ENCODE measurements at regions not wholly inside any gene's neighbourhood (a gene's known extent, or its start where the extent isn't known, plus 50 kb on each side); places are given as distances from the start of the nearest gene placed in this dataset.

DNA sequence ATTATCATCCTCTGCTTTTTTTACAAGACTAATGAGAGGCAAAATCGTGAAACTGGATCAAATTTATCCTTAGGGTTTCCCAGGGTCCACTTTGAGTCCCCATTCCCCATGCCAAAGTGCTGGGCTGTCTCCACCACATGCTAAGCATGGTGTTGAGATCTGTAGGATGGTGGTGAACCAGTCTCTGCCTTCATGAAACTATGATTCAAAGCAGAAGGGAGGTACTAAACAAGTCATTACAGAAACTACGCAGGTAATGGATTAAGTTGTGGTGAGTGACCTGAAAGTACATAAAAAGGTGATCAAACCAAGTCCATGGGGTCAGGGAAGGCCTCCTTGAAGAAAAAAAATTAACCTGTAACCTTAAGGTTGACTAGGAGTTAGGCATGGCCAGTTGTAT, 265.2 kb downstream of the ATG4C start:
- no peak for FAIRE-seq

DNA sequence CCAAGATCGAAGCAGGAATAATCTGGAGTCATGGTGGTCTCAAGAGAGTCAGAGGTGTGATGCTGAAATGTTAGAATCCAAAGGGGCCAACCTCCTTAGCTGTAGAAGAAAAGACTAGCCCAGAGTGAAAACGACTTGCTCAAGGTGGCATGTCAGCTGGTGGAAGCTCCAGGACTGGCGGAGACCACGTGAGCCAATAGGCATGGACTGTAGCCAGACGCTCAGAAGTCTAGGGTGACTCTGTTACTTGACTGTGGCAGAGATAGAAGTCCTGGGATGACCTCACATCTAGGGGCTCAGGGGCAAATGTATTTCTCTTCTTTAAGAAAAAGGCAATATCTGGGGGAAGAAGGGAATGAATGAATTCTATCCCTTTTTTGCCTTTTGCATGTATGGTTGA, 267.4 kb downstream of the ATG4C start:
- FAIRE-seq, result no peak

DNA sequence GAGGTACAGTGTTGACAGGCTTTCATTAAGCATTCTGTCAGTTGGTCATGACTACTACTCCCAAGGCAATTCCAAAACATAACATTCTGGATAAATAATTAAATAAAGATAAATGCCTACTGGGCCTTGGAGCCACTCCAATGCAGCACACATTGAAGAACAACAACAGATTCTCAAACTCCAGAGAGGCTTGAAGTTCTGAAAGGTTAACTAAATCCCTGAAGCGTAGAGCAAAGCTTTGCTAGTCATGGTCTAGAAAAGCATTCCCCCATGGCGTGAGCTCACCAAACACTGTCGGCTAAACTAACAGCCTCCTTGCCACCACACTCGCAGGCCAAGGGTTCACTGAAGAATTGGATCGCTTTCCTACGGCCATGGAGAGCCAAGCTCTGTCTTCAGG, 268.0 kb downstream of the ATG4C start:
- no peak for FAIRE-seq

DNA sequence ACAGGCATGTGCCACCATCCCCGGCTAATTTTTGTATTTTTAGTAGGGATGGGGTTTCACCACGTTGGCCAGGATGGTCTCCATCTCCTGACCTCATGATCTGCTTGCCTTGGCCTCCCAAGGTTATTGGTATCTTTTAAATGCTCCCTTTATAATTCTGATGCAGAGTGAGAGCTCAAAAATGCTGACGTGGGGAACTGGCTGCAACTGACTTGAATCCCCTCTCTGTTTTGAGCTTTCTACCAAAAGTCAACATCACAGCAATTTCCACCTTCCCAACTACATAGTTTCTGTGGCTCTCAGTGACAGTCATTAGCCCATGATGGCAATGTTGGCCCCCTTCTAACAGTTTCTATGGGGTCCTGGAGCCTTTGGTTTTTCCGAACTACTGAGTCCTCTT, 268.2 kb upstream of the FOXD3 start:
- FAIRE-seq, result no peak

DNA sequence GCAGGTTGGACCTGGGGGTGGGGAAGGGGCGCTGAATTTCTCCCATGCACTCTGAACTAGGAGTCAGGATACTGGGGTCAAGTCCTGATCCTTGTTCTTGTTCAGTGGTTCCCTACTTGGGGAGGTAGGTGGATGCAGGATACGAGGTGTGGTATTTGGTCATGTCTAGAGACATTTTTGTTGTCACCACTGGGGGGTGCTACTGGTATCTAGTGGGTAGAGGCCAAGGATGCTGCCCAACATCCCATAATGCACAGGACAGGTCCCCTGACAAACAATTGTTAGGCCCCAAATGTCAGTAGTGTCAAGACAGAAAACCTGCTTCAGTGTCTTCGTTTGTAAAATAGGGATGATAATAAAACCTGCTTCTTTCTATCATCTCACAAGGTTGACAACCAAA, 259.0 kb upstream of the FOXD3 start:
- FAIRE-seq, result no peak

DNA sequence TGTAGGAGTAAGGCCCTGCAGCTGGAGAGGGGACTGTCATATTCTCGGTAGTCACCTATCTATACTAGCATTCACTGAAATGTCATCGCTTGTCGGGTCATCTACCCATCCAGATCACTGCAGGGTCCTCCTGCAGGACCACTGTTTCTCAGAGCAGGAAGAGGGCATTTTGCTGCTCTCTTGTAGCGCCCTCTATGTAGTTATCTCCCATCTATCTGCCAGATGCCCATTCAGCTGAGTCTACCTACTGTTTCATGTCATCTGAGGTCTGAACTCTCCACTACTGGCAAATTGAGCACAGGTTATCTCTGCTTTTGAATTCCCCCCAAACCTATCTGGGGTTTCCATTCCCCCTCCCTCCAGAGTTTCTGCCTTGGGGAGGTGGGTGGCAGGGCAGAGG, 258.2 kb upstream of the FOXD3 start:
- FAIRE-seq, result no peak

DNA sequence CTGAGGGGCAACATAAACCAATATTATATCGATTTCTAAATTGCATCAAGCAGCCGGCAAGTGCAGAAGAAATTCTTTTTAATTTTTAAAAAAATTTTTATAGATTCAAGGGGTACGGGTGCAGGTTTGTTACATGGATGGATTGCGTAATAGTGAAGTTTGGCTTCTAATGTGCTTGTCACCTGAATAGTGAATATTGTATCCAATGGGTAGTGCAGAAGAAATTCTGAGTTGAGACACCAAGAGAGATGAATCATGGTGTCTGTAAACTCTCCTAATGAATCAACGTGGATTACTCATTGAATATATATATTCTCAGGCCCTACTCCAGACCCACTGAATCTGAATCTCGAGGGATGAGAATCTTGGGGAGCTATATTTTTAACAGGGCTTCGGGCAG, 253.7 kb upstream of the FOXD3 start:
- FAIRE-seq, result no peak

DNA sequence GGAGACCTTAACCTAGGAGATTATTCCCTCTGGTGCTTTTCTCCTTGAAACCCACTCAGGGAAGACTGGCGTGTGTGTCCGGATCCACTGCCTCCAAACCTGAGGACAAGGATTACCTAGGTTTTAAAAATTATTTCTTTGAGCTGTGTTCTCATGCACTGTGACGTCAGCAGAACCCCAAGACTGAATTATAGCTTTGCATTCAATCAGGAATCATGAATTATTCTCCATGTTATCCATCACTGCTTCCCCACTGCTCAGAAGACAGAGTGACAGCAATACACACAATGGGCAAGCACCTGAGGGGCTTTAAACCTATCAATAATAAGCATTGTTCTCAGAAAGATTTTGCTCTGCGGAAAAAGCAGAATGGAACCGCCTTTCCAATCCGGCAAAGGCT, 253.2 kb upstream of the FOXD3 start:
- no peak for FAIRE-seq

DNA sequence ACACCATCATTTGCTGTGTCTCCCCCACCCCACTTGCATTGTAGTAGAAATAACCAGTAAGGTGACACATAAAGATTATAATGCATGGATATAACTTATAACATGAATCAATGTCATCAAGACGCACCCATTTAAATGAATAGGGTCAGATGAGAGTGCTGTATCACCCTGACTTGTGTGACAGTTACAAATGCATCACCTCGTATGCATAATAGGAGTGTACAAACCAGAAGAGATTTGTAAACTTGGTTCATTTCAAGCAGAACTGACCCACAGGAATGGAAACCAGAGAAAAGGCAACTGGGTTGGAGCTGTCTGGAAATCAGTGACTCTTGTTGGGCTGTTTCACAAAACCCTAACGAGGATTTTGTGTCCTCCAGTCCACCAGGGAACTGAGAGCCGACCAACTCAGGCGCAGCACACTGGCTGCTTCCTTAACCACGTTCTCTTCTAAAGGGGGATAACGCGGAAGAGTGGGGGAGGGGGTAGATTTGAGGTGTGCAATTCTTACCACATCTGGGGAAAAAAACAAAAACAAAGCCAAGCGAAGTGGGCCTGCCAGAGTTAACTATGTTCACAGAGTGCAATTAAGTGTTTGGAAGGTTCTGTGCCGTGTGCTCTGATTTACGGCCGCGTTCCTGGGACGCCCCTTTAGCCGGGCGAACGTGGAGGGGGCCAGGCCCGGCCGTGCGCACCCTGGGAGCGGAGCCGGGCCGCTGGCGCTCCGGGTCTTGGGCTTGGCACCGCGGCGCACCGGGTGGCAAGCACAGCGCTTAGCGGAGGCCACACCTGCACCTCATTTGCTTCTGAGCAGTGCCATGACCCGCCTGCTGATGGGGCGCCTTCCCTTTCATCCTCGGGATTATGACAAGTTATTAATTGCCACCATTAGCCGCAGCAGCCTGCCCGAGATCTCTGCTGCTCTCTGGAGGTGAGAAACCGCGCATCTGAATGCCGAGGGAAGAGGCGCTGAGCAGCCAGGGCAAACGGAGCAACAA, 248.8 kb upstream of the FOXD3 start:
- no peak for FAIRE-seq

DNA sequence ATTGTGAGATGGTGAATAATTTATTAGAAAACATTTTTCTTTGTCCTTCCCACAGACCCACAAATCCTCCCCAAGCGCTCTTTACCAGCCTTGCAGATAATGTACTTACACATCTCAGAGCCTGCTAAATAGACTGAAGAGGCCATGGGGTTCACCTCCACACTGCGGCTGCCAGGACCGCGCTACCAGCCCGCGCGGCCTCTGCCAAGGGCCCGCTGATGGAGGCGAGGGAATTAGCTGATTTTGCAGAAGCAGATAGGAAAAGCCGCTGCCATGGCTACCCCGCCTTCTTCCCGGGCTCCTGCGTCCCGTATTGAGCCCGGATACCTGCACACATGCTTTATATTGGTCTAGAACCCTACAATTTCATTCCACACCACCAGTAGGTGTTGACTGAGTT, 248.0 kb upstream of the FOXD3 start:
- no peak for FAIRE-seq

DNA sequence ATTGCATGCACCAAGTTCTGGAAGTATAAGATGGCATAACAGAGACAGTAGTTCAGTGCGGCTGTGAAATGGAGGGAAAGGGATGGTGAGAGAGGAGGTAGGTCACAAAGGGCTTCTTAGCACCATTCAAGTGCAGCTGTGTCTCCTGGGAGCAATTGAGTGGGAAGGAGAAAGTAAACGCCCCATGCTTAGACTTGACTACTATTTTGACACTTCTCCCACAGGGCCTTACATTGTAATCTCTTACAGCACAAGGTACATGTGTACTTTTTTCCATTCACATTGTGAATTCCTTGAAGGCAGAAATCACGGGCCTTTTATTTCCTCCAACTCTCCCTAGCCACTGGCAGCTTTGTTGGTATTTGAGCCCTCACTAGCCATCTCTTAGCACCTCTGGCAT, 239.6 kb upstream of the FOXD3 start:
- FAIRE-seq, result no peak

DNA sequence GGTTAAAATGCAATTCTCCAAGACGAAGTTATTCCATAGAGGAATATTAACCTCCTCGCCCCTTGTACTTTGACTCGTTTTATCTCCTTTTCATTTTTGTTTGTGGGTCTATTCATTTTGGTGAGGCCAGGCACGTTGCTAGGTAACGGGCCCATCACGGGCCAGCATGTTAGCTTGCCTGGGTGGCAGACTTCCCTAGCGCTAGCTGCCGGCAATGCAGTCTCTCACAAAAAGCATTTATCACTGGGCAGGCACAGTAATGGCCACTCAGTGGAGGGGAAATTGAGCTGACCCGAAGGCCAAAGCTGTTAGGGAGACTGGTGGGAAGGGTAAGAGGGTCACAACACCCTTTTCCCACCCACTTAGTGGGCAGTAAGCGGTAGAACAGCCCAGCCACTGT, 234.4 kb upstream of the FOXD3 start:
- FAIRE-seq, result no peak

DNA sequence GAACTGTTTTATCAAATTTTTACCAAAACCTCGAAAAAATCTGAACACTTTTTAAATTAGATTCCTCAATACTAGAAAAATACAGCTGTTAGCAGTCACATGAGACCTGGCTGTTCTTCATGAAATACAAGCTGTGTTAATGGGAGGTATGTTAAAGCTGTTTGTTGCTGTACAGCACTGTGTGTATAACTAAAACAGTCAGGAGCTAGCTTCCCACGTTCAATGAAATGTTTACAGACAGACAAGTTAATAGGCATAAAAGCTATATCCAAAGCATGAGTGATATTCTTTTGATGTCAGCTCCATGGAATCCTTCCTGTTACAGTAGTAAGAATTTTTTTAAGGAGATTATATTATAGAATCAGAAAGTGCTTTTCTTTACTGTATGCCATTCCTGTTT, 223.2 kb upstream of the FOXD3 start:
- no peak for FAIRE-seq

DNA sequence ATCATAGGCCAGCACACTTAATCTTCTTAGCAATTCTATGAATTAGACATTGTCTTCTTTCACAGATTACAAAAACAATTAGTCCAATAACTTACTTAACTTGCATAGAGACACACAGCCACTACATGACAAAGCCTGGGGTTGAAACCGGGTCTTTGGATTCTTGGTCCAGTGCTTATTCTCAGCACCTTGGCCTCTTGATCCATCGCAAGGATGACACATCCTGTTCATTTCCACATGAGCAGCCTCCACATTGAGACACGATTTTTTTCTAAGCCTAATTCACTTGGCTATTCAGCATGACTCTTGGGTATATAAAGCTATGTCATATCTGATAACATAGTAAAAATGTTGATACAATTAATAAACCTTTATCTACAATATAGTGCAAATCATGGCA, 221.0 kb upstream of the FOXD3 start:
- FAIRE-seq, result no peak

DNA sequence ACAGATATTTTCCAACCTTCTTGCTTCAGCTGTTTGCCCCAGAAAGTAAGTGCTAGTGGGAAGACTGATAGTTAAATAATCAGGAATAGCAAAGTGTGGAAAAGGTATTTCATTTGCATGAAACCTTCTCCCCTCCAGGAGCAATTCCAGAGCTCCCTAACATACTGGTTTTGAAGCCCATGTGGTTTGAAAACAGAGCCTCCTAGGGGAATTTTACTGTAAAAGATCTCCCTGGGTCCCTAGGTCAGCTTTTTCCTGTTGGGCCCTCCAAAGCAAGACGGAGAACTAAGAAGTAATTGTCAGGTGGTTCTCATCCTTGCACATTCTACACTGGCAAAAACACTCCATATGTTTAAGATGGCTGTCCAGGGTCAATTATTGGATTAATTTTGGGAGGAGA, 218.7 kb upstream of the FOXD3 start:
- no peak for FAIRE-seq

DNA sequence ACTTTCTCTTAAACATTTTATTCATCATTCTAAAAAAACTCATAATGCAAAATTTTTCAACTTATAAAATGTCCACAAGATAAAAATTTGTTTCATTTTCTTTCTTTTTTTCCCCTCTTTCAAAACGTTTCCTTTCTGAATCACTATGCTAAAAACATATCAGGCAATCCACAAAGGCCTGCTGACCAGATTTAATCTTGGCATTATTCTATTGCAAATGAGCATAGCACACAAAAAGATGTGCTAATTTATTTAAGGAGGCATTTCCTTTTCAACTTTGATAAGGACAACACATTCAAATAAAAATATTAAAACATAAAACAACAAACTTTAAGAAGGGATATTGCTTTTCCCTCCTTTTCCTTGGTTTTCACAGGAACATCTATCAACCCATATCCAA, 215.3 kb upstream of the FOXD3 start:
- FAIRE-seq, result no peak

DNA sequence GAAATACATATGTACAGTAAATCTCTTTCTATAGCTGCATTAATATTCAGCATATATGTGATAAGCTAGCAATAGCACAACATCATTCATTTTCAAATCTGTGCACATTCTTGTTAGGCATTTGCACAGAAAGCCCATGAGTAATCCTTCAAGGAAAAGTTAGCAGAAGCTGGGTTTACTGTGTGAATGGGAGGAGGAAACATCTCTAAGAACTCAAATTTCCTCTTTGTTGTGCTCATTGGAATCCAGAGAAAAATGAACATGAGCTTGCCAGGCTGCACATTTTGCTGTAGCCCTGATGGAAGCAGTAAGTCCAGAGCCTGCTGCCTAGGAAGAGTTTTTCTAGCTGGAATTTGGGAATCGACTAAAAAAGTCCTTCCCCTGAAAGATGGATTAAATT, 214.2 kb upstream of the FOXD3 start:
- FAIRE-seq, result no peak

DNA sequence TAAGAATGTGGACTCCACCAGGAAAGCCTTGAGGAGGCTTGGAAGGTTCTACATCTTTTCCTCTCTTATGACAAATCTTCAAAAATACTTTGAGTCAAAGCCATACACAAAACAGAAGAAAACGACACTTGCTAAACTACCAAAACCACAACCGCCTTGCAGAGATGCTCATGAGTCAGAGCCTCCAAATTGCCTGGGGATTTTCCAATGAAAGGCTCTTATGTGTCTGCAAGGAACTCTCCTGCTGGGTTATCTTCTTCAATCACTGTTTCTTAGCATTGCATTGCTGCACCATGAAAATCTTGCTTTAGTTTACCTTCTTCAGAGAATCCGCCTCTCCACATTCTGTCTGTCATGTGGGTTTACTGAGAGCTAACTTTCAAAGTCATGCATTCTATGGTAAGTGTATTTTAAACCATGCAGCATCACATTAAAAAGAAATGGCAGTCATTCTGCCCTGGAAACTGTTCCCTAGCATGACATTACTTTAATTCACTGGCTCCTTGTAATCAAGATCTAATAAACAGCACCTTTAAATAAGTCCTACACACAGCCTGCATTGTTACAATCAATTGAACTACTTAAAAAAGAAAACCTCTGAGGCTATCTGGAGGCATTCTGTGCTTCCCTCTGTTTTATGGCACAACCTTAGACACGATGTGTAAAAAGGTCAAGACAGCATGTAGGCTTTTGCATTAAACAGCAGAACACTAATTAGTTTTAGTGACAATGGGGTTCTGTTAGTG, 210.0 kb upstream of the FOXD3 start:
- FAIRE-seq, result no peak

DNA sequence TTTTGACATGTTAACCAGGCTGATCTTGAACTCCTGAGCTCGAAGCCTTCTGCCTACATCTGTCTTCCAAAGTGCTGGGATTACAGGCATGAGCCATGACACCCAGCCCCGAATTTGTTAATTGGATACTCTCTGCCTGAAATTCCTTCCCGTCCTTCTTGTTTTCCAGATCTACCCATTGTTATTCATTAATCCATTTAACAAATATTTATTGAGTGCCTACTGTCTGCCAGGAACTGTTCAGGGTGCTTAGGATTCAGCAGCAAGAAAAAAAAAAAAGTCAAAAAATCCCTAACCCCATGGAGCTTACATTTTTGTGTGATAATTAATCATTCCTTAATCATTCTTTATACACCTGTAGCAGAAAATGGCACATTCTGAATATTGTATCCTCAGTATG, 206.8 kb upstream of the FOXD3 start:
- no peak for FAIRE-seq

DNA sequence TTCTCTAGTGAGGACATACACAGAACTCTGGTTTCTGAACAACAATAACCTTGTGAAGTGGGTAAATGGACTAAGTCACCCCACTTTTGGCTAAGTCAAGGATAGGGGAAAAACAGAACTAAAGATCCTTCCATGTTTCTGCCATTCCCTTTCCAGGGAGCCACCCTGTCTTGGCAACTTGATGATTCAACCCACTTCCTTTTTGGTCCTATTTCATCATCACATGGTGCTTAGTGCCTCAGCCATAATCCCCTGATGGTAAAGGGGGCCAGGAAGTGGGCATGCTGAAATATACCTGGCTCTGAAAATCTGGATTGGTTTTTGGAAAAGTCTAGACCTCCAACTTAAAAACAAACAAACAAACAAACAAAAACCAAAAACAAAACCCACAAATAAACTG, 206.4 kb upstream of the FOXD3 start:
- no peak for FAIRE-seq

DNA sequence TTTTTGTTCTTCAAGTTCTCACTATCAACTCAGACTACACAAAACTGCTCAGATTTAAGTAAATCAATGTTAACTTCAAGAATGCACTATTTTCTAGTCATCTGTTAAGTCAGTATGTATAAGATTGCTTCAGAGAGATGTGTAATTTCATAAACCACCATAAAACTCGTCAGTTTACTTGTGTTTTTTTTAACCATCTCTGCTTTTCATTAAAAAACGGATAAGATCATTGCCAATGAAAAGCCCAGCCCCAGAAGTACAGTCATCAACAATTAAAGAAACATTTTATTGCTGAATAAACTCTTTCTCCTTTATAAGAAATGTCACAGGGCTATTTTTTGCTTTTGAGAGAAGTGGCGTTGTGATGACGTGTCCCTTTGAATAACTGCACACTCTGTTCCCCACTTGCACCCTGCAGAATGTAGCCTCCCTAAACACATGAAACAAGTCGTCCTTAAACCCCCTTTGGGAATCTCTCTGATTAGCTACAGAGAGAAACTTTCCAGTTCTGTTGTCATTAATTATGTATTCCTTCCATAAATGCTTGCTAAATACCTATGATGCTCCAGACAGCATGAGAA, 202.7 kb upstream of the FOXD3 start:
- no peak for FAIRE-seq

DNA sequence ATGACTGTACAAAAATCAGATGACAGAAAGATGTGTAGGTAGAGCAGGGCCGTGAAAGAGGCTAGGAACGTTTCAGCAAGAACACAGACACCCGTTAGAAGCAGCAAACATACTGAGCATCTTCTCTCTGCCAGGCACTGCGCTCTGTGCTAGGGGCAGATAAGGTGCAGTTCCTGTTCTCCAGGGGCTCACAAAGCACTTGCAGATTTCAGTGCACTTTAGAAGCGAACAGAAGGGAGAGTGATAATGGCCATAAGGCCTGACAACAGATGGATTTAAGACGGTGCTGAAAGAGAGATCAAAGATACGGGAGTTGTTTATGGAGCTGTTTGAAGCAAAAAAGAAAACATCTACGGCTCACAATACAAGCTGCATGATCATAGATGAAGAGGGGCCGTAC, 200.3 kb upstream of the FOXD3 start:
- no peak for FAIRE-seq

DNA sequence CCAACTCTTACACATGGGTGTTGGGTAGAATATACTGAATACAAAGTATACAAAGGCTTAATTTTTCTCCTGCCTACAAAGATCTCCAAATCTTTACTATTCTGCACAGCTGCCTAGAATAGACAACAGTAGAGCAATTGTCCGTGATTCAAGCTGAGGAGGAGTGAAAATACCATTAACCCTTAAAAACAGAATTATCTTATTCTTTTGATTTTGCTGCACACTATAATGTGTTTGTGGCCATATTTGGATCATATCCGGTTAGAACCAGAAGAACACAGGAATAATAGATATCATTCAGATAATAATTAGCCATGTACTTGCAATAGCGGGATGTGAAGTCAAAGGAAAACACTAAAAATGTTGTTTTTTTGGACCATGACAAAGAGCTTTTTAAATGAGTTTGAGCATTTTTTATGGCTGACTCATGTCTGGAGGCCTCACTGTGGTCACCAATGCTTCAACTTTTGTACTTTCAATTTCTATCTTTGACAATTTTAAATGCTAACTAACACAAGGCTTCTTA, 197.6 kb upstream of the FOXD3 start:
- no peak for FAIRE-seq

DNA sequence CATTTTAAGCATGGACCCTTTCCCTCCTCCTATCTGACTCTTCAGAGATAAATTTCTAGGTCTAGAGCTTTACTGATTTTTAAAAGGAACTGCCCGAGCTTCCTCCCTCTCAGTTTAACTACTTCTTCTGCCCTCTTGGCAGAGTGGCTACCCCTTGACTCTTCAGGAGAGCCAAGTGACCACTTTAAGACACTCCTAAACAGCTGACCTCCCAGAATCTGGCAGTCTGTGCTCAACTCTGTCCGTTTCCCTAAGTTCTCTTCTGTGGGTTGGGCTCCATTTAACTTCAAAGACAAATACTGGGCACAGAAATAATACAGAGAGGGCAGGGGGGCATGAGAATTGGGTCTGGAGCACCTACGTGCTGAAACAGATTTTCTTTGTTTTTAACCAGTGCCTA, 196.3 kb upstream of the FOXD3 start:
- no peak for FAIRE-seq
